Naive thymus-derived CD4-positive, alpha-beta T cell (primary cell): ENCODE measurements at regions not wholly inside any gene's neighbourhood (a gene's known extent, or its start where the extent isn't known, plus 50 kb on each side); places are given as distances from the start of the nearest gene placed in this dataset.
"Not testable (repeated sequence)": the region's sequence is repeated elsewhere in the genome, so short reads cannot be mapped to it uniquely, and the experiment has no call there.

Source experiments
- ATAC-seq: fragments of 150-1000 bp; cut with Tn5 transposase; 2 replicates; pipeline ENCODE4 v1.10.0; 2021; ENCODE audit warnings: mild to moderate bottlenecking, moderate library complexity
- CTCF ChIA-PET: fragments of 350-600 bp; sonication (Branson Sonifier 250); formaldehyde crosslinking; loops from one replicate; lab custom pipeline; 2021; ENCODE audit warnings: antibody characterized with exemption; lab: Charles Lee
- POLR2A ChIA-PET: fragments of 350-600 bp; sonication (Branson Sonifier 250); formaldehyde crosslinking; loops from one replicate; lab custom pipeline; 2021; ENCODE audit warnings: antibody characterized with exemption, inconsistent platforms; lab: Charles Lee
- DNase-seq, 9 donors: peaks; one replicate each; pipeline versions ENCODE4 v3.0.0 to v3.0.0-alpha.2; 2020 to 2022; ENCODE audit warnings: mixed read lengths in 1 of 9
- H3K27ac ChIP-seq: one replicate; pipeline ENCODE4 v1.7.0; 2013; ENCODE audit warnings: mild to moderate bottlenecking, low read depth, low read length, moderate library complexity
- H3K27me3 ChIP-seq, 2 donors: one replicate each; pipeline ENCODE4 v1.7.0; 2013; ENCODE audit warnings: low read length in 2 of 2, mild to moderate bottlenecking in 2 of 2, moderate library complexity in 2 of 2; ENCODE audit not compliant: control insufficient read depth in 2 of 2, insufficient read depth in 2 of 2
- H3K36me3 ChIP-seq, 3 experiments: 1 replicate in 2 of 3; 2 replicates in 1 of 3; pipeline ENCODE4 v1.7.0; 2013; ENCODE audit warnings: low read length in 3 of 3, mild to moderate bottlenecking in 3 of 3, moderate library complexity in 1 of 3; ENCODE audit not compliant: insufficient read depth in 3 of 3, control insufficient read depth in 2 of 3
- H3K4me1 ChIP-seq, 2 donors: one replicate each; pipeline ENCODE4 v1.7.0; 2013; ENCODE audit warnings: low read length in 2 of 2, mild to moderate bottlenecking in 2 of 2, moderate library complexity in 1 of 2; ENCODE audit not compliant: control insufficient read depth in 2 of 2, insufficient read depth in 2 of 2
- H3K4me3 ChIP-seq: 2 replicates; pipeline ENCODE4 v1.7.0; 2013; ENCODE audit warnings: mild to moderate bottlenecking, low read length
- H3K9me3 ChIP-seq, 3 experiments: 1 replicate in 2 of 3; 2 replicates in 1 of 3; pipeline ENCODE4 v1.7.0; 2013; ENCODE audit warnings: low read length in 3 of 3; ENCODE audit not compliant: control insufficient read depth in 2 of 3
- H3K27ac Mint-ChIP-seq, 9 donors: one replicate each; pipeline ENCODE4 v1.8.0; 2020 to 2022; ENCODE audit warnings: mixed read lengths in 9 of 9, mild to moderate bottlenecking in 8 of 9, moderate library complexity in 5 of 9, inconsistent platforms in 2 of 9
- H3K27me3 Mint-ChIP-seq, 5 donors: one replicate each; pipeline ENCODE4 v1.8.0; 2021 to 2022; ENCODE audit warnings: mixed read lengths in 5 of 5, mild to moderate bottlenecking in 1 of 5
- H3K36me3 Mint-ChIP-seq, 5 donors: one replicate each; pipeline ENCODE4 v1.8.0; 2020 to 2022; ENCODE audit warnings: mixed read lengths in 5 of 5, mild to moderate bottlenecking in 3 of 5, inconsistent platforms in 1 of 5
- H3K4me1 Mint-ChIP-seq, 7 donors: one replicate each; pipeline ENCODE4 v1.8.0; 2020 to 2022; ENCODE audit warnings: mixed read lengths in 7 of 7, mild to moderate bottlenecking in 3 of 7, inconsistent platforms in 1 of 7
- H3K4me3 Mint-ChIP-seq, 10 donors: one replicate each; pipeline ENCODE4 v1.8.0; 2020 to 2022; ENCODE audit warnings: mild to moderate bottlenecking in 10 of 10, mixed read lengths in 10 of 10, moderate library complexity in 6 of 10, inconsistent platforms in 2 of 10
- H3K9me3 Mint-ChIP-seq, 11 donors: one replicate each; pipeline ENCODE4 v1.8.0; 2020 to 2022; ENCODE audit warnings: mixed read lengths in 11 of 11, mild to moderate bottlenecking in 4 of 11, inconsistent platforms in 1 of 11, moderate library complexity in 1 of 11
- intact Hi-C, 2 donors: fragments of 100-400 bp; cut with micrococcal nuclease; formaldehyde crosslinking; loops; one replicate each; pipeline ENCODE4 v1.15.1; 2023

GRCh38 chr15:99467853-99468464, 97.8 kb upstream of the MEF2A start:
- no peaks in the 10 kb centered on the region for H3K4me1 Mint-ChIP-seq
- no peaks in the 10 kb centered on the region for H3K4me1 ChIP-seq
- H3K4me3 ChIP-seq, result no peak overlapping the region
- no peaks in the 10 kb centered on the region for H3K27me3 ChIP-seq
- H3K27ac Mint-ChIP-seq, result no peak overlapping the region
- POLR2A ChIA-PET, result interaction anchor here (0.6 kb wide), 1 partner anchor 123 kb away, joined by 3 read pairs; no protein-coding TSS in a partner anchor
- H3K36me3 Mint-ChIP-seq, result peaks cover 0 to 5% (median 0%) of the 10 kb centered on the region in 5 donors
- peaks cover 0 to 29% (median 13%) of the 10 kb centered on the region in 11 donors for H3K9me3 Mint-ChIP-seq
- ATAC-seq (no peak), DNase-seq (no peak)
- H3K4me3 Mint-ChIP-seq, result no peak overlapping the region
- intact Hi-C loops, result no loop called here
- no peak overlapping the region for H3K27ac ChIP-seq
- no peaks in the 10 kb centered on the region for H3K36me3 ChIP-seq
- CTCF ChIA-PET, result no interaction called here
- H3K9me3 ChIP-seq, result peaks cover 0 to 7% (median 0%) of the 10 kb centered on the region in 3 experiments
- peaks cover 0 to 15% (median 0%) of the 10 kb centered on the region in 5 donors for H3K27me3 Mint-ChIP-seq

DNA sequence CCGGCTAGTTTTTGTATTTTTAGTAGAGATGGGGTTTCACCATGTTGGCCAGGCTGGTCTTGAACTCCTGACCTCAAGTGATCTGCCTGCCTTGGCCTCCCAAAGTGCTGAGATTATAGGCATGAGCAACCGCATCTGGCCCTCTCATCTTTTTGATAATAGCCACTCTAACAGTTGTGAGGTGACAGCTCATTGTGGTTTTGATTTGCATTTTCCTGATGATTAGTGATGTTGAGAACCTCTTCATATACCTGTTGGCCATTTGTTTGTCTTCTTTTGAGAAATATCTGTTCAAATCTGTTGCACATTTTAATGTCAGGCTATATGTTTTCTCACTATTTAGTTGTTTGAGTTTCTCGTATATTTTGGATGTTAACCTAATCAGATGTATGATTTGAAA, 95.6 kb upstream of the MEF2A start:
- H3K4me1 Mint-ChIP-seq, H3K36me3 Mint-ChIP-seq, H3K4me3 Mint-ChIP-seq, H3K27ac Mint-ChIP-seq, ATAC-seq, H3K27ac ChIP-seq, H3K9me3 Mint-ChIP-seq, H3K27me3 Mint-ChIP-seq, H3K9me3 ChIP-seq, H3K4me1 ChIP-seq, DNase-seq, H3K4me3 ChIP-seq, intact Hi-C loops, H3K36me3 ChIP-seq, POLR2A ChIA-PET, H3K27me3 ChIP-seq: not testable (repeated sequence)
- CTCF ChIA-PET, result interaction anchor here (1.4 kb wide), 1 partner anchor 126 kb away, joined by 3 read pairs; no protein-coding TSS in a partner anchor

- Mint-ChIP-seq H3K4me1 (peaks cover 7 to 23% (median 20%) of the 10 kb centered on the region in 7 donors), H3K27ac (no peak overlapping the region), H3K27me3 (peaks cover 0 to 7% (median 0%) of the 10 kb centered on the region in 5 donors), H3K4me3 (no peak overlapping the region), H3K9me3 (no peaks in the 10 kb centered on the region), H3K36me3 (no peaks in the 10 kb centered on the region)
- Histone ChIP-seq H3K4me3 (no peak overlapping the region), H3K27me3 (no peaks in the 10 kb centered on the region), H3K9me3 (no peaks in the 10 kb centered on the region), H3K27ac (no peak overlapping the region), H3K4me1 (peaks cover 0 to 16% of the 10 kb centered on the region in 2 donors), H3K36me3 (no peaks in the 10 kb centered on the region)
- ChIA-PET POLR2A (no interaction called here), CTCF (interaction anchor here (0.6 kb wide), 1 partner anchor 180 kb away, joined by 3 read pairs; no protein-coding TSS in a partner anchor)
- intact Hi-C loops, result no loop called here
- DNase-seq (no peak), ATAC-seq (no peak)
Observed at GRCh38 chr15:99472416-99473145, 93.2 kb upstream of the MEF2A start.

GRCh38 chr15:99473981-99474906, 91.5 kb upstream of the MEF2A start:
- ATAC-seq (peak; percentile 59), DNase-seq (no peak)
- peaks cover 12 to 34% (median 32%) of the 10 kb centered on the region in 7 donors for H3K4me1 Mint-ChIP-seq
- peaks cover 0 to 7% (median 0%) of the 10 kb centered on the region in 5 donors for H3K27me3 Mint-ChIP-seq
- ChIA-PET POLR2A (no interaction called here), CTCF (no interaction called here)
- no peaks in the 10 kb centered on the region for H3K36me3 ChIP-seq
- no peaks in the 10 kb centered on the region for H3K36me3 Mint-ChIP-seq
- H3K4me3 ChIP-seq, result no peak overlapping the region
- no peaks in the 10 kb centered on the region for H3K9me3 Mint-ChIP-seq
- H3K27ac Mint-ChIP-seq, result peak overlapping the region in 1 of 9 donors; percentile 18
- H3K27ac ChIP-seq, result no peak overlapping the region
- H3K4me1 ChIP-seq, result peaks cover 0 to 25% of the 10 kb centered on the region in 2 donors
- no peak overlapping the region for H3K4me3 Mint-ChIP-seq
- H3K9me3 ChIP-seq, result no peaks in the 10 kb centered on the region
- H3K27me3 ChIP-seq, result no peaks in the 10 kb centered on the region
- intact Hi-C loops, result no loop called here

GRCh38 chr15:99474909-99475753, 90.7 kb upstream of the MEF2A start:
- H3K27ac Mint-ChIP-seq, result peak overlapping the region in 2 of 9 donors; percentile 18 to 77
- no peak for ATAC-seq
- H3K27me3 Mint-ChIP-seq, result peaks cover 0 to 4% (median 0%) of the 10 kb centered on the region in 5 donors
- Histone ChIP-seq H3K4me1 (peaks cover 0 to 25% of the 10 kb centered on the region in 2 donors), H3K9me3 (no peaks in the 10 kb centered on the region), H3K36me3 (no peaks in the 10 kb centered on the region), H3K27me3 (no peaks in the 10 kb centered on the region), H3K27ac (no peak overlapping the region), H3K4me3 (no peak overlapping the region)
- H3K4me1 Mint-ChIP-seq, result peaks cover 12 to 34% (median 32%) of the 10 kb centered on the region in 7 donors
- ChIA-PET CTCF (no interaction called here), POLR2A (interaction anchor here (1.6 kb wide), 1 partner anchor 37 kb away, joined by 4 read pairs; no protein-coding TSS in a partner anchor)
- H3K4me3 Mint-ChIP-seq, result no peak overlapping the region
- no peak for DNase-seq
- intact Hi-C loops, result no loop called here
- no peaks in the 10 kb centered on the region for H3K36me3 Mint-ChIP-seq
- H3K9me3 Mint-ChIP-seq, result no peaks in the 10 kb centered on the region
